Calu3 (cell line): ENCODE measurements at regions not wholly inside any gene's neighbourhood (a gene's known extent, or its start where the extent isn't known, plus 50 kb on each side); places are given as distances from the start of the nearest gene placed in this dataset.

ENCODE experiments used
- BruUV-seq: library from RNA; stranded (reverse); fragments of 400-500 nt; replicated peaks from 2 replicates; lab custom pipeline; 2021; lab: Mats Ljungman, UMichigan
- CTCF ChIA-PET: fragments of 300-600 bp; sonication (Branson Sonifier 250); formaldehyde crosslinking; loops from one replicate; lab custom pipeline; 2022; ENCODE audit warnings: antibody characterized with exemption; lab: Charles Lee
- DNase-seq: peaks from one replicate; pipeline ENCODE4 v3.0.0; 2022
- H3K27ac Mint-ChIP-seq: one replicate; pipeline ENCODE4 v1.8.0; 2022; ENCODE audit warnings: mixed read lengths; ENCODE audit not compliant: unreplicated experiment
- H3K27me3 Mint-ChIP-seq: one replicate; pipeline ENCODE4 v1.8.0; 2022; ENCODE audit warnings: mixed read lengths; ENCODE audit not compliant: unreplicated experiment
- H3K36me3 Mint-ChIP-seq: one replicate; pipeline ENCODE4 v1.8.0; 2022; ENCODE audit warnings: mild to moderate bottlenecking, moderate library complexity, mixed read lengths; ENCODE audit not compliant: insufficient read depth, unreplicated experiment
- H3K4me1 Mint-ChIP-seq: one replicate; pipeline ENCODE4 v1.8.0; 2022; ENCODE audit warnings: mild to moderate bottlenecking, low read depth, mixed read lengths; ENCODE audit not compliant: unreplicated experiment
- H3K4me3 Mint-ChIP-seq: one replicate; pipeline ENCODE4 v1.8.0; 2022; ENCODE audit warnings: mild to moderate bottlenecking, low read depth, moderate library complexity, mixed read lengths; ENCODE audit not compliant: unreplicated experiment
- H3K9me3 Mint-ChIP-seq: one replicate; pipeline ENCODE4 v1.8.0; 2022; ENCODE audit warnings: low read depth, mixed read lengths; ENCODE audit not compliant: unreplicated experiment
- CTCF ChIP-seq: fragments of 200-600 bp; IDR thresholded peaks from one replicate; pipeline ENCODE4 v1.8.0; 2022; ENCODE audit warnings: antibody characterized with exemption; ENCODE audit not compliant: unreplicated experiment
- intact Hi-C: fragments of 100-400 bp; cut with micrococcal nuclease; formaldehyde crosslinking; loops from one replicate; pipeline ENCODE4 v1.10.0; 2022; ENCODE audit not compliant: unreplicated experiment

DNA sequence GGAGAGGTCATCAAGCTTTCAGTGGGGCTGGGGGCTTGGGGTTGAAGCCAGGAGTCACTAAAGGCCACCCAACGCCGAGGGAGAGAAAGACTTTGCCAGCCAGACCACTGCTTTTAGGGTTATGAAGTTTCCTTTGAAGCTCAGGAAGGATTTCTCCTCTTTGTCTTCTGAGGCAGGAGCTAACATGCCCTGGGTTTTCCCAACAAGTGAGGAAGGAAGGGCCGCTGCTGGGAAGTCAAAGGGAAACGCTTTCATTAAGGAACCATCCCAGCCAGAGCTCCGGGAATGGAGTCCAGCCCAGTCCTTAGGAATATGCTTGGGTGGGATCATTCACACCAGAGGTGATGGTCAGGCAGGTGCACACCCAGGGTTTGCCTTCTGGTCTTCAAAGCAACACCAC is 436.9 kb downstream of the PRDM2 start:
- H3K4me3 Mint-ChIP-seq: no peak overlapping the region
- H3K9me3 Mint-ChIP-seq: no peaks in the 10 kb centered on the region
- DNase-seq: no peak
- H3K27ac Mint-ChIP-seq: no peak overlapping the region
- CTCF ChIA-PET: no interaction called here
- intact Hi-C loops: no loop called here
- no peaks in the 10 kb centered on the region for H3K36me3 Mint-ChIP-seq
- no TSS peak for BruUV-seq
- no peak for TF ChIP-seq CTCF
- no peaks in the 10 kb centered on the region for H3K4me1 Mint-ChIP-seq
- no peaks in the 10 kb centered on the region for H3K27me3 Mint-ChIP-seq

DNA sequence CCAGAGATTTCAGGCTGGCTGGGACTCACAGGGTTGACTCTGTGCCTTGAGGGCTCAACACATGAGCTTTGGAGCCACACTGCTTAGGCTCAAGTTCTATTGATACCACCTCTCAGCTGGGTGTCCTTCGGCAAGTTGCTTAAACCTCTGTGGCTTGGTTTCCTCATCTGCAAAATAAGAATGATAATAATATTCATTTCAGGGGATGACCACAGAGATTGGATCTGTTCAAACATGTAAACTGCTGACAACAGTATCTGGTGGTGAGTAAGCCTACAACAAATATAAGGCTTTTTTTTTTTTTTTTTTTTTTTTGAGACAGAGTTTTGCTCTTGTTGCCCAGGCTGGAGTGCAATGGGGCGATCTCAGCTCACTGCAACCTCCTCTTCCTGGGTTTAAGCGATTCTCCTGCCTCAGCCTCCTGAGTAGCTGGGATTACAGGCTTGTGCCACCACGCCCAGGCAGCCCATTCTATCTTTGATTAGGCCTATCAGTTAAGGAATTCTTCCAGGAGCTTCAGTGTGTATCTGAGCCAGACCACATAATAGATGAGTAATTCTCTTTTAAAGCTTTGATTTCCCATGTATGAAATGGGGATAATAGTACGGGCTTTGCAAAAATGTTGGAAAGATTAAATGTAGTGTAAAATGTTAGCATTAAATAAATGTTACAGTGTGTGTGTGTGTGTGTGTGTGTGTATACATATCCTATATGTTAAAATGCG is 437.6 kb downstream of the PRDM2 start:
- H3K4me3 Mint-ChIP-seq: no peak overlapping the region
- no peak for DNase-seq
- no peaks in the 10 kb centered on the region for H3K27me3 Mint-ChIP-seq

GRCh38 chr1:14138135-14138506 is 438.1 kb downstream of the PRDM2 start:
- intact Hi-C loops: no loop called here
- no peaks in the 10 kb centered on the region for H3K4me1 Mint-ChIP-seq
- no peaks in the 10 kb centered on the region for H3K9me3 Mint-ChIP-seq
- TF ChIP-seq CTCF: no peak
- H3K27me3 Mint-ChIP-seq: no peaks in the 10 kb centered on the region
- DNase-seq: no peak
- BruUV-seq: no TSS peak
- no peak overlapping the region for H3K4me3 Mint-ChIP-seq
- CTCF ChIA-PET: no interaction called here
- no peaks in the 10 kb centered on the region for H3K36me3 Mint-ChIP-seq
- no peak overlapping the region for H3K27ac Mint-ChIP-seq

More for the DNA sequence above, 437.6 kb downstream of the PRDM2 start:
- intact Hi-C loops: no loop called here
- no peaks in the 10 kb centered on the region for H3K9me3 Mint-ChIP-seq
- no TSS peak for BruUV-seq
- no peaks in the 10 kb centered on the region for H3K4me1 Mint-ChIP-seq
- CTCF ChIA-PET: no interaction called here
- TF ChIP-seq CTCF: no peak
- H3K27ac Mint-ChIP-seq: no peak overlapping the region
- H3K36me3 Mint-ChIP-seq: no peaks in the 10 kb centered on the region

DNA sequence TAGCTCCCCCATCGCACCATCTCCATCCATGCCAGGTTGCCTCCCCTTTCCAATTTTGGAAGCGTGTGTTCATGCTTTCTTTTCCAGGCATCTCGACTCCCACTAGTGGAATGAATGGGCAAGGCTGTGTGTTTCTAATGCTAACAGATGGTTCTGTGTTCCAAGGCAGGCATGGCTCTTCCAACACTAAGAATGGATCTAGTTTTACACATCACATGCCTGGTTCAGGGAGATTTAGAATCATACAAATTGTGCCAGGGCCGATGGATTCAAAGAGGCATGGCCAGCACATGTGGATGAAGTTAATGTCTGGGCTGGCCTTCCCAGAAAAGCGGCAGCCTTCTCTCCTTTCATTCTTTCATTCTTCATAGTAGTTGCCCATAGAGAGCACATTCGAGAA is 438.7 kb downstream of the PRDM2 start:
- intact Hi-C loops: no loop called here

More for the DNA sequence above, 438.7 kb downstream of the PRDM2 start:
- TF ChIP-seq CTCF: no peak
- Mint-ChIP-seq H3K4me3 (no peak overlapping the region), H3K9me3 (no peaks in the 10 kb centered on the region), H3K36me3 (no peaks in the 10 kb centered on the region), H3K27ac (no peak overlapping the region), H3K27me3 (no peaks in the 10 kb centered on the region), H3K4me1 (no peaks in the 10 kb centered on the region)
- BruUV-seq: no TSS peak
- DNase-seq: no peak
- CTCF ChIA-PET: no interaction called here
